Sigmoid colon (tissue), 4 donors: ENCODE measurements at regions not wholly inside any gene's neighbourhood (a gene's known extent, or its start where the extent isn't known, plus 50 kb on each side); places are given as distances from the start of the nearest gene placed in this dataset.

Experiments used
- POLR2AphosphoS5 ChIP-seq, 4 donors: sonication (generic); formaldehyde crosslinking; IDR thresholded peaks; one replicate each; pipeline ENCODE4 v1.6.1; 2017; ENCODE audit warnings: antibody characterized with exemption in 4 of 4
- TF ChIP-seq, protein P1 (sequence below), 4 experiments: fragments of 450-650 bp in 3 of 4; fragments of 200-600 bp in 1 of 4; IDR thresholded peaks; one replicate each; pipeline ENCODE4 v1.5.1; 2016 to 2019; ENCODE audit warnings: antibody characterized with exemption in 4 of 4, mild to moderate bottlenecking in 3 of 4, moderate library complexity in 2 of 4

DNA sequence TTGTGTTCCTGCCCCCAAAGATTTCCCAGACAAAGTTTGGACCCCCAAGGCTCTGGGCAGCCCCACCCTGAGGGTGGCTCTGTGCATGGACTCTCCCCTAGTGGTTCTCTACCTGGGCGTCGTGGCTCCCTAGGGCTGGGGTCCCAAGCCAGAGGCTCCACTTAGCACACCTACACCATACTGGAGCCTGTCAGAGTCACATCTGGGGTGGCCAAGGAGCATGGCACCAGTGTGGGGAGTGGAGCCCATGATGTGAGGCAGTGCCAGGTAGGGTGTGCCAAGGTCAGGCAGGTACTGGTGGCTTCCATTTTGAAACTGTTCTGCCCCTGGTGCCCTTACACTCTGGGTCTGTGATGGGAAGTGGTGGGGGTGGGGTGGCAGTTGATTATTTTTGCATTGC lies 109.9 kb upstream of the GNAO1 start:
- TF ChIP-seq POLR2AphosphoS5 (IDR thresholded peaks at IDR 0.05) = no peak
- TF ChIP-seq, protein P1, sequence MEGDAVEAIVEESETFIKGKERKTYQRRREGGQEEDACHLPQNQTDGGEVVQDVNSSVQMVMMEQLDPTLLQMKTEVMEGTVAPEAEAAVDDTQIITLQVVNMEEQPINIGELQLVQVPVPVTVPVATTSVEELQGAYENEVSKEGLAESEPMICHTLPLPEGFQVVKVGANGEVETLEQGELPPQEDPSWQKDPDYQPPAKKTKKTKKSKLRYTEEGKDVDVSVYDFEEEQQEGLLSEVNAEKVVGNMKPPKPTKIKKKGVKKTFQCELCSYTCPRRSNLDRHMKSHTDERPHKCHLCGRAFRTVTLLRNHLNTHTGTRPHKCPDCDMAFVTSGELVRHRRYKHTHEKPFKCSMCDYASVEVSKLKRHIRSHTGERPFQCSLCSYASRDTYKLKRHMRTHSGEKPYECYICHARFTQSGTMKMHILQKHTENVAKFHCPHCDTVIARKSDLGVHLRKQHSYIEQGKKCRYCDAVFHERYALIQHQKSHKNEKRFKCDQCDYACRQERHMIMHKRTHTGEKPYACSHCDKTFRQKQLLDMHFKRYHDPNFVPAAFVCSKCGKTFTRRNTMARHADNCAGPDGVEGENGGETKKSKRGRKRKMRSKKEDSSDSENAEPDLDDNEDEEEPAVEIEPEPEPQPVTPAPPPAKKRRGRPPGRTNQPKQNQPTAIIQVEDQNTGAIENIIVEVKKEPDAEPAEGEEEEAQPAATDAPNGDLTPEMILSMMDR (IDR thresholded peaks at IDR 0.05) = no peak
